ENCODE measurements at regions not wholly inside any gene's neighbourhood (a gene's known extent, or its start where the extent isn't known, plus 50 kb on each side); places are given as distances from the start of the nearest gene placed in this dataset.

- H3K9me3 ChIP-seq (ENCODE audit: low read length) = no peaks in the 10 kb centered on the region
- H3K4me3 ChIP-seq (ENCODE audit: low read length) = no peak overlapping the region
- no peaks in the 10 kb centered on the region for H3K27me3 ChIP-seq (ENCODE audit: insufficient read depth, low read length, poor library complexity, severe bottlenecking)
- Mint-ChIP-seq H3K9me3 (peaks cover 0 to 3% (median 0%) of the 10 kb centered on the region in 5 donors), H3K27me3 (peaks cover 5 to 26% of the 10 kb centered on the region in 2 donors), H3K4me1 (no peaks in the 10 kb centered on the region), H3K4me3 (no peak overlapping the region), H3K36me3 (no peaks in the 10 kb centered on the region), H3K27ac (no peak overlapping the region)
- no peak overlapping the region for H3K27ac ChIP-seq (ENCODE audit: low read depth, low read length)
- DNase-seq = no peak
- ChIA-PET CTCF (no interaction called here), POLR2A (no interaction called here)
- no peaks in the 10 kb centered on the region for H3K36me3 ChIP-seq (ENCODE audit: insufficient read depth, low read length)
- H3K4me1 ChIP-seq (ENCODE audit: insufficient read depth, low read length) = no peaks in the 10 kb centered on the region
Observed at GRCh38 chr2:195289081-195289480, 367.9 kb upstream of the SLC39A10 start.

- no peak overlapping the region for H3K27ac Mint-ChIP-seq
- POLR2A ChIA-PET = no interaction called here
- no peaks in the 10 kb centered on the region for H3K36me3 ChIP-seq (ENCODE audit: insufficient read depth, low read length)
- H3K9me3 Mint-ChIP-seq = no peaks in the 10 kb centered on the region
- CTCF ChIA-PET = no interaction called here
- H3K4me1 Mint-ChIP-seq = no peaks in the 10 kb centered on the region
- H3K27me3 ChIP-seq (ENCODE audit: insufficient read depth, low read length, poor library complexity, severe bottlenecking) = no peaks in the 10 kb centered on the region
- H3K27ac ChIP-seq (ENCODE audit: low read depth, low read length) = no peak overlapping the region
- H3K9me3 ChIP-seq (ENCODE audit: low read length) = no peaks in the 10 kb centered on the region
- H3K36me3 Mint-ChIP-seq = no peaks in the 10 kb centered on the region
- H3K4me3 ChIP-seq (ENCODE audit: low read length) = no peak overlapping the region
- H3K4me3 Mint-ChIP-seq = no peak overlapping the region
- H3K4me1 ChIP-seq (ENCODE audit: insufficient read depth, low read length) = no peaks in the 10 kb centered on the region
- H3K27me3 Mint-ChIP-seq = peaks cover 2 to 11% of the 10 kb centered on the region in 2 donors
- DNase-seq = no peak
Observed at GRCh38 chr2:195279840-195280427, 377.1 kb upstream of the SLC39A10 start.

GRCh38 chr2:195270466-195271039 lies 386.5 kb upstream of the SLC39A10 start:
- Mint-ChIP-seq H3K27me3 (peaks cover 18 to 54% of the 10 kb centered on the region in 2 donors), H3K4me3 (no peak overlapping the region), H3K9me3 (peaks cover 0 to 2% (median 0%) of the 10 kb centered on the region in 5 donors), H3K36me3 (peaks cover 0 to 5% (median 0%) of the 10 kb centered on the region in 3 donors), H3K4me1 (no peaks in the 10 kb centered on the region), H3K27ac (no peak overlapping the region)
- CTCF ChIA-PET = no interaction called here
- Histone ChIP-seq H3K4me3 (ENCODE audit: low read length) (no peak overlapping the region), H3K9me3 (ENCODE audit: low read length) (no peaks in the 10 kb centered on the region), H3K4me1 (ENCODE audit: insufficient read depth, low read length) (no peaks in the 10 kb centered on the region), H3K27me3 (ENCODE audit: insufficient read depth, low read length, poor library complexity, severe bottlenecking) (no peaks in the 10 kb centered on the region), H3K27ac (ENCODE audit: low read depth, low read length) (no peak overlapping the region), H3K36me3 (ENCODE audit: insufficient read depth, low read length) (no peaks in the 10 kb centered on the region)
- DNase-seq = no peak
- POLR2A ChIA-PET = no interaction called here

DNA sequence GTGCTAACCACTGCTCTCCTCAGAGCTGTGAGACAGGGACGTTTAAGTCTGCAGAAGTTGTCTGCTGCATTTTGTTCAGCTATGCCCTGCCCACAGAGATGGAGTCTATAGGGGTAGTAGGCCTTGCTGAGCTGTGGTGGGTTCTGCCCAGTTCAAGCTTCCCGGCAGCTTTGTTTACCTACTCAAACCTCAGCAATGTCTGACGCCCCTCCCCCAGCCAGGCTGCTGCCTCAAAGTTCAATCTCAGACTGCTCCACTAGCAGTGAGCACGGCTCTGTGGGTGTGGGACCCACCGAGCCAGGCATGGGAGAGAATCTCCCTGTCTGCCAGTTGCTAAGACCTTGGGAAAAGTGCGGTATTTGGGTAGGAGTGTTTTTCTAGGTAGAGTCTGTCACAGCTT lies 387.8 kb upstream of the SLC39A10 start:
- no peak for DNase-seq
- Histone ChIP-seq H3K27me3 (ENCODE audit: insufficient read depth, low read length, poor library complexity, severe bottlenecking) (no peaks in the 10 kb centered on the region), H3K9me3 (ENCODE audit: low read length) (no peaks in the 10 kb centered on the region), H3K27ac (ENCODE audit: low read depth, low read length) (no peak overlapping the region), H3K36me3 (ENCODE audit: insufficient read depth, low read length) (no peaks in the 10 kb centered on the region), H3K4me3 (ENCODE audit: low read length) (no peak overlapping the region), H3K4me1 (ENCODE audit: insufficient read depth, low read length) (no peaks in the 10 kb centered on the region)
- H3K4me3 Mint-ChIP-seq = no peak overlapping the region
- POLR2A ChIA-PET = no interaction called here
- H3K36me3 Mint-ChIP-seq = peaks cover 0 to 5% (median 0%) of the 10 kb centered on the region in 3 donors
- peaks cover 0 to 2% (median 0%) of the 10 kb centered on the region in 5 donors for H3K9me3 Mint-ChIP-seq
- CTCF ChIA-PET = no interaction called here
- H3K27ac Mint-ChIP-seq = no peak overlapping the region
- no peaks in the 10 kb centered on the region for H3K4me1 Mint-ChIP-seq
- peaks cover 14 to 43% of the 10 kb centered on the region in 2 donors for H3K27me3 Mint-ChIP-seq

GRCh38 chr2:195257979-195258378 lies 399.0 kb upstream of the SLC39A10 start:
- Histone ChIP-seq H3K9me3 (ENCODE audit: low read length) (no peaks in the 10 kb centered on the region), H3K4me3 (ENCODE audit: low read length) (no peak overlapping the region), H3K36me3 (ENCODE audit: insufficient read depth, low read length) (no peaks in the 10 kb centered on the region), H3K27me3 (ENCODE audit: insufficient read depth, low read length, poor library complexity, severe bottlenecking) (no peaks in the 10 kb centered on the region), H3K4me1 (ENCODE audit: insufficient read depth, low read length) (no peaks in the 10 kb centered on the region), H3K27ac (ENCODE audit: low read depth, low read length) (no peak overlapping the region)
- no peak overlapping the region for H3K4me3 Mint-ChIP-seq
- no peak overlapping the region for H3K27ac Mint-ChIP-seq
- peaks cover 0 to 2% (median 0%) of the 10 kb centered on the region in 3 donors for H3K36me3 Mint-ChIP-seq
- H3K27me3 Mint-ChIP-seq = peaks cover 3 to 4% of the 10 kb centered on the region in 2 donors
- DNase-seq = no peak
- POLR2A ChIA-PET = no interaction called here
- H3K9me3 Mint-ChIP-seq = peaks cover 0 to 6% (median 2%) of the 10 kb centered on the region in 5 donors
- CTCF ChIA-PET = no interaction called here
- no peaks in the 10 kb centered on the region for H3K4me1 Mint-ChIP-seq

GRCh38 chr2:195252018-195252417 lies 405.0 kb upstream of the SLC39A10 start:
- no peaks in the 10 kb centered on the region for H3K36me3 ChIP-seq (ENCODE audit: insufficient read depth, low read length)
- Mint-ChIP-seq H3K9me3 (peaks cover 0 to 11% (median 7%) of the 10 kb centered on the region in 5 donors), H3K27me3 (peaks cover under 1 to 4% of the 10 kb centered on the region in 2 donors), H3K4me3 (no peak overlapping the region), H3K4me1 (no peaks in the 10 kb centered on the region), H3K36me3 (peaks cover 0 to 2% (median 0%) of the 10 kb centered on the region in 3 donors), H3K27ac (no peak overlapping the region)
- CTCF ChIA-PET = no interaction called here
- H3K27me3 ChIP-seq (ENCODE audit: insufficient read depth, low read length, poor library complexity, severe bottlenecking) = no peaks in the 10 kb centered on the region
- no peak for DNase-seq
- H3K4me1 ChIP-seq (ENCODE audit: insufficient read depth, low read length) = no peaks in the 10 kb centered on the region
- no peaks in the 10 kb centered on the region for H3K9me3 ChIP-seq (ENCODE audit: low read length)
- POLR2A ChIA-PET = no interaction called here
- H3K4me3 ChIP-seq (ENCODE audit: low read length) = no peak overlapping the region
- H3K27ac ChIP-seq (ENCODE audit: low read depth, low read length) = no peak overlapping the region

GRCh38 chr2:195251214-195251613 lies 405.8 kb upstream of the SLC39A10 start:
- Mint-ChIP-seq H3K4me1 (no peaks in the 10 kb centered on the region), H3K9me3 (peaks cover 0 to 16% (median 7%) of the 10 kb centered on the region in 5 donors), H3K27ac (no peak overlapping the region)

GRCh38 chr2:195238826-195239225 lies 418.2 kb upstream of the SLC39A10 start:
- Mint-ChIP-seq H3K9me3 (peaks cover 0 to 4% (median 2%) of the 10 kb centered on the region in 5 donors), H3K4me1 (no peaks in the 10 kb centered on the region), H3K27me3 (peaks cover 3 to 12% of the 10 kb centered on the region in 2 donors), H3K27ac (no peak overlapping the region), H3K36me3 (no peaks in the 10 kb centered on the region), H3K4me3 (no peak overlapping the region)
- DNase-seq = no peak
- no peaks in the 10 kb centered on the region for H3K27me3 ChIP-seq (ENCODE audit: insufficient read depth, low read length, poor library complexity, severe bottlenecking)
- CTCF ChIA-PET = no interaction called here
- H3K9me3 ChIP-seq (ENCODE audit: low read length) = no peaks in the 10 kb centered on the region
- POLR2A ChIA-PET = no interaction called here
- no peak overlapping the region for H3K4me3 ChIP-seq (ENCODE audit: low read length)
- H3K36me3 ChIP-seq (ENCODE audit: insufficient read depth, low read length) = no peaks in the 10 kb centered on the region
- H3K4me1 ChIP-seq (ENCODE audit: insufficient read depth, low read length) = no peaks in the 10 kb centered on the region
- no peak overlapping the region for H3K27ac ChIP-seq (ENCODE audit: low read depth, low read length)

More at GRCh38 chr2:195251214-195251613, 405.8 kb upstream of the SLC39A10 start:
- peaks cover 0 to 2% (median 0%) of the 10 kb centered on the region in 3 donors for H3K36me3 Mint-ChIP-seq
- H3K4me1 ChIP-seq (ENCODE audit: insufficient read depth, low read length) = no peaks in the 10 kb centered on the region
- no peaks in the 10 kb centered on the region for H3K9me3 ChIP-seq (ENCODE audit: low read length)
- no peak overlapping the region for H3K27ac ChIP-seq (ENCODE audit: low read depth, low read length)
- no peak overlapping the region for H3K4me3 ChIP-seq (ENCODE audit: low read length)
- H3K27me3 Mint-ChIP-seq = peaks cover 1 to 4% of the 10 kb centered on the region in 2 donors
- H3K27me3 ChIP-seq (ENCODE audit: insufficient read depth, low read length, poor library complexity, severe bottlenecking) = no peaks in the 10 kb centered on the region
- DNase-seq = no peak
- POLR2A ChIA-PET = no interaction called here
- no peak overlapping the region for H3K4me3 Mint-ChIP-seq
- CTCF ChIA-PET = no interaction called here
- no peaks in the 10 kb centered on the region for H3K36me3 ChIP-seq (ENCODE audit: insufficient read depth, low read length)
